PC-3 (cell line): ENCODE measurements at regions not wholly inside any gene's neighbourhood (a gene's known extent, or its start where the extent isn't known, plus 50 kb on each side); places are given as distances from the start of the nearest gene placed in this dataset.
"Not testable (repeated sequence)": the region's sequence is repeated elsewhere in the genome, so short reads cannot be mapped to it uniquely, and the experiment has no call there.

Experiments used
- ATAC-seq: fragments of 200-7000 bp; cut with Tn5 transposase; 2 replicates; pipeline ENCODE4 v1.9.1; 2020; ENCODE audit warnings: mild to moderate bottlenecking, moderate library complexity
- BruUV-seq: library from RNA; stranded (reverse); fragments of 400-500 nt; replicated peaks from 2 replicates; lab custom pipeline; 2021; lab: Mats Ljungman, UMichigan
- CTCF ChIA-PET: fragments of 300-600 bp; sonication (Branson Sonifier 250); formaldehyde crosslinking; loops from one replicate; lab custom pipeline; 2022; ENCODE audit warnings: antibody characterized with exemption; lab: Charles Lee
- POLR2A ChIA-PET: fragments of 300-600 bp; sonication (Branson Sonifier 250); formaldehyde crosslinking; loops from one replicate; lab custom pipeline; 2022; ENCODE audit warnings: antibody characterized with exemption; ENCODE audit not compliant: unreplicated experiment; lab: Charles Lee
- DNase-seq: peaks from one replicate; pipeline ENCODE4 v3.0.0-alpha.2; 2015
- H2AFZ ChIP-seq: fragments of 300-600 bp; sonication (generic); 2 replicates; pipeline ENCODE4 v1.6.0; 2016; ENCODE audit warnings: antibody characterized with exemption, low read length
- H3F3A ChIP-seq: fragments of 300-600 bp; sonication (generic); one replicate; pipeline ENCODE4 v1.6.0; 2017; ENCODE audit warnings: antibody characterized with exemption, low read length, control low read depth, mild to moderate bottlenecking; ENCODE audit not compliant: unreplicated experiment
- H3K27ac ChIP-seq: fragments of 300-600 bp; sonication (generic); 2 replicates; pipeline ENCODE4 v1.5.1; 2016; ENCODE audit warnings: mild to moderate bottlenecking, low read length
- H3K27me3 ChIP-seq: fragments of 300-600 bp; sonication (generic); 2 replicates; pipeline ENCODE4 v1.6.1; 2016; ENCODE audit warnings: low read length, mixed read lengths
- H3K36me3 ChIP-seq: fragments of 300-600 bp; sonication (generic); 2 replicates; pipeline ENCODE4 v1.6.1; 2016; ENCODE audit warnings: low read depth, mixed run types, low read length, mixed read lengths
- H3K4me1 ChIP-seq: fragments of 300-600 bp; sonication (generic); 2 replicates; pipeline ENCODE4 v1.5.1; 2016; ENCODE audit warnings: low read length; ENCODE audit not compliant: insufficient read depth
- H3K4me2 ChIP-seq: fragments of 300-600 bp; sonication (generic); 2 replicates; pipeline ENCODE4 v1.6.0; 2016; ENCODE audit warnings: low read length
- H3K4me3 ChIP-seq: fragments of 300-600 bp; sonication (generic); 2 replicates; pipeline ENCODE4 v1.5.1; 2016; ENCODE audit warnings: mild to moderate bottlenecking, low read length, mixed read lengths
- H3K79me2 ChIP-seq: fragments of 300-600 bp; sonication (generic); 2 replicates; pipeline ENCODE4 v1.6.1; 2017; ENCODE audit warnings: low read length, mixed read lengths
- H3K9ac ChIP-seq: fragments of 300-600 bp; sonication (generic); 2 replicates; pipeline ENCODE4 v1.6.0; 2016; ENCODE audit warnings: mild to moderate bottlenecking, low read length
- H3K9me2 ChIP-seq: fragments of 300-600 bp; sonication (generic); replicated peaks from 2 replicates; pipeline ENCODE4 v1.6.1; 2016; ENCODE audit warnings: mixed run types, low read length, mixed read lengths
- H3K9me3 ChIP-seq: fragments of 300-600 bp; sonication (generic); 2 replicates; pipeline ENCODE4 v1.6.1; 2016; ENCODE audit warnings: low read length, mixed read lengths
- H4K20me1 ChIP-seq: fragments of 300-600 bp; sonication (generic); 2 replicates; pipeline ENCODE4 v1.6.1; 2016; ENCODE audit warnings: low read length, mixed read lengths
- CTCF ChIP-seq: fragments of 300-600 bp; sonication (generic); conservative IDR thresholded peaks from 2 replicates; pipeline ENCODE4 v1.5.1; 2017; ENCODE audit warnings: antibody characterized with exemption, low read depth, mild to moderate bottlenecking, low read length
- EZH2 ChIP-seq: fragments of 300-600 bp; sonication (generic); IDR thresholded peaks from one replicate; pipeline ENCODE4 v1.6.1; 2017; ENCODE audit warnings: antibody characterized with exemption, mild to moderate bottlenecking, low read length; ENCODE audit not compliant: unreplicated experiment
- EZH2phosphoT487 ChIP-seq: fragments of 300-600 bp; sonication (generic); IDR thresholded peaks from 2 replicates; pipeline ENCODE4 v1.6.1; 2018; ENCODE audit warnings: mild to moderate bottlenecking, antibody characterized with exemption, low read length, borderline replicate concordance
- intact Hi-C: fragments of 100-400 bp; cut with micrococcal nuclease; formaldehyde crosslinking; loops from 2 replicates; pipeline ENCODE4 v1.9.0; 2023

- Histone ChIP-seq H3K4me1 (no peaks in the 10 kb centered on the region), H3K79me2 (no peaks in the 10 kb centered on the region), H3K9ac (no peak overlapping the region), H2AFZ (no peak overlapping the region), H3K4me2 (no peak overlapping the region), H3K9me2 (no peaks in the 10 kb centered on the region), H4K20me1 (no peaks in the 10 kb centered on the region), H3K27me3 (no peaks in the 10 kb centered on the region), H3K36me3 (no peaks in the 10 kb centered on the region), H3K4me3 (no peak overlapping the region), H3K27ac (no peak overlapping the region), H3F3A (no peaks in the 10 kb centered on the region), H3K9me3 (no peaks in the 10 kb centered on the region; the same call in 1 of the 2 replicates)
- intact Hi-C loops: no loop called here
- DNase-seq (no peak), ATAC-seq (no peak)
- CTCF ChIA-PET: no interaction called here
- POLR2A ChIA-PET: no interaction called here
- no peak for TF ChIP-seq EZH2
- TF ChIP-seq CTCF: no peak
- TF ChIP-seq EZH2phosphoT487: no peak
- no TSS peak for BruUV-seq
Measured at GRCh38 chr1:104197516-104197915, 447.8 kb downstream of the AMY1C start.

DNA sequence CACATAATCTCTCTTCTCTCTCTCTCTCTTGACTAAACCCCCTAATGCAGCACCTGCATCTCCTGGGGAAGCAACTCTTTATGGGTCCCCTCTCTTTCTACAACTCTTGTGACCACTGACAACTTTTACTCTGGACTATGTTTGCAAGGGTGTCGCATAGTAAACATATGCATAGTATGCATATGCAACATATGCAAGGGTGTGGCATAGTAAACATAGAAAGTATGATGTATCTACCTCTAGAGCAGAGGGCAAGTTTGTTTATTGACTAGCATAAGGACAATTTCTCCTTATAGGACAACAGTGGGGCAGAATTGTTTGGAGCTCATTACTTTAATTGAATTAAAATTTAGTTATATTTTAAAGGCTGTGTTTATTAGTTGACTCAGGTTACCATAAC, 462.5 kb downstream of the AMY1C start:
- DNase-seq: peak; percentile 4
- Histone ChIP-seq H3K9ac (no peak overlapping the region), H3F3A (no peaks in the 10 kb centered on the region), H2AFZ (no peak overlapping the region), H3K27ac (no peak overlapping the region), H3K9me3 (no peaks in the 10 kb centered on the region), H3K36me3 (no peaks in the 10 kb centered on the region), H3K27me3 (0 out of 2 replicates have a peak, but pooled peaks cover 8% of the 10 kb centered on the region), H3K79me2 (no peaks in the 10 kb centered on the region), H3K4me3 (no peak overlapping the region), H3K9me2 (no peaks in the 10 kb centered on the region), H3K4me2 (no peak overlapping the region), H4K20me1 (no peaks in the 10 kb centered on the region), H3K4me1 (no peaks in the 10 kb centered on the region)
- intact Hi-C loops: no loop called here
- no TSS peak for BruUV-seq
- CTCF ChIA-PET: no interaction called here
- TF ChIP-seq EZH2: no peak
- TF ChIP-seq EZH2phosphoT487: no peak
- TF ChIP-seq CTCF: no peak
- POLR2A ChIA-PET: no interaction called here
- ATAC-seq: no peak

DNA sequence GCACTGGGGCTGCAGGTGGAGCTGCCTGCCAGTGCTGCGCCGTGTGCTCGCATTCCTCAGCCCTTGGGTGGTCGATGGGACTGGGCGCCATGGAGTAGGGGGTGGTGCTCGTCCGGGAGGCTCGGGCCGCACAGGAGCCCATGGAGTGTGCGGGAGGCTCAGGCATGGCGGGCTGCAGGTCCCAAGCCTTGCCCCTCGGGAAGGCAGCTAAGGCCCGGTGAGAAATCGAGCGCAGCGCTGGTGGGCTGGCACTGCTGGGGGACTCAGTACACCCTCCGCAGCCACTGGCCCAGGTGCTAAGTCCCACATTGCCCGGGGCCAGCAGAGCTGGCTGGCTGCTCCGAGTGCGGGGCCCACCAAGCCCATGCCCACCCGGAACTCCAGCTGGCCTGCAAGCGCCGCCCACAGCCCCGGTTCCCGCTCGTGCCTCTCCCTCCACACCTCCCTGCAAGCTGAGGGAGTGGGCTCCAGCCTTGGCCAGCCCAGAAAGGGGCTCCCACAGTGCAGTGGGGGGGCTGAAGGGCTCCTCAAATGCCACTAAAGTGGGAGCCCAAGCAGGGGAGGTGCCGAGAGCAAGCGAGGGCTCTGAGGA, 467.8 kb downstream of the AMY1C start:
- H3K79me2 ChIP-seq, H4K20me1 ChIP-seq, CTCF ChIA-PET, H3K9me3 ChIP-seq, H3K4me3 ChIP-seq, H3K27me3 ChIP-seq, H3K27ac ChIP-seq, POLR2A ChIA-PET, H2AFZ ChIP-seq, H3F3A ChIP-seq, intact Hi-C loops, H3K4me1 ChIP-seq, ATAC-seq, H3K9ac ChIP-seq, H3K9me2 ChIP-seq, DNase-seq, H3K4me2 ChIP-seq, BruUV-seq, H3K36me3 ChIP-seq: not testable (repeated sequence)
